HG02588 (cell line): ENCODE measurements at regions not wholly inside any gene's neighbourhood (a gene's known extent, or its start where the extent isn't known, plus 50 kb on each side); places are given as distances from the start of the nearest gene placed in this dataset.
"Not testable (repeated sequence)": the region's sequence is repeated elsewhere in the genome, so short reads cannot be mapped to it uniquely, and the experiment has no call there.

Source experiments
- ATAC-seq: cut with Tn5 transposase; IDR thresholded peaks from one replicate; pipeline ENCODE4 v1.9.1; 2021; ENCODE audit warnings: mild to moderate bottlenecking, moderate library complexity; ENCODE audit not compliant: unreplicated experiment

- no peak for ATAC-seq
Measured at GRCh38 chr19:30066781-30067759, 125.0 kb downstream of the URI1 start.

GRCh38 chr19:30067956-30068506, 126.0 kb downstream of the URI1 start:
- ATAC-seq: not testable (repeated sequence)

GRCh38 chr19:30068528-30069395, 126.7 kb downstream of the URI1 start:
- ATAC-seq: no peak

GRCh38 chr19:30069535-30070197, 127.6 kb downstream of the URI1 start:
- no peak for ATAC-seq

- ATAC-seq: no peak
Measured at GRCh38 chr19:30070198-30070967, 128.3 kb downstream of the URI1 start.

- no peak for ATAC-seq
Measured at GRCh38 chr19:30070968-30071632, 129.1 kb downstream of the URI1 start.

GRCh38 chr19:30071871-30072270, 129.8 kb downstream of the URI1 start:
- ATAC-seq: no peak

- no peak for ATAC-seq
Measured at GRCh38 chr19:30073152-30074000, 131.3 kb downstream of the URI1 start.

- no peak for ATAC-seq
Measured at GRCh38 chr19:30074096-30074495, 132.1 kb downstream of the URI1 start.

- ATAC-seq: no peak
Measured at GRCh38 chr19:30074741-30075715, 133.0 kb downstream of the URI1 start.

- no peak for ATAC-seq
Measured at GRCh38 chr19:30076101-30076551, 134.1 kb downstream of the URI1 start.

GRCh38 chr19:30076751-30077670, 135.0 kb downstream of the URI1 start:
- no peak for ATAC-seq

GRCh38 chr19:30077851-30078355, 135.9 kb downstream of the URI1 start:
- no peak for ATAC-seq

- ATAC-seq: no peak
Measured at GRCh38 chr19:30078381-30078910, 136.4 kb downstream of the URI1 start.

GRCh38 chr19:30079200-30079599, 137.2 kb downstream of the URI1 start:
- ATAC-seq: no peak

GRCh38 chr19:30082168-30082567, 140.1 kb downstream of the URI1 start:
- no peak for ATAC-seq
